ENCODE measurements at regions not wholly inside any gene's neighbourhood (a gene's known extent, or its start where the extent isn't known, plus 50 kb on each side); places are given as distances from the start of the nearest gene placed in this dataset.
"Not testable (repeated sequence)": the region's sequence is repeated elsewhere in the genome, so short reads cannot be mapped to it uniquely, and the experiment has no call there.

DNA sequence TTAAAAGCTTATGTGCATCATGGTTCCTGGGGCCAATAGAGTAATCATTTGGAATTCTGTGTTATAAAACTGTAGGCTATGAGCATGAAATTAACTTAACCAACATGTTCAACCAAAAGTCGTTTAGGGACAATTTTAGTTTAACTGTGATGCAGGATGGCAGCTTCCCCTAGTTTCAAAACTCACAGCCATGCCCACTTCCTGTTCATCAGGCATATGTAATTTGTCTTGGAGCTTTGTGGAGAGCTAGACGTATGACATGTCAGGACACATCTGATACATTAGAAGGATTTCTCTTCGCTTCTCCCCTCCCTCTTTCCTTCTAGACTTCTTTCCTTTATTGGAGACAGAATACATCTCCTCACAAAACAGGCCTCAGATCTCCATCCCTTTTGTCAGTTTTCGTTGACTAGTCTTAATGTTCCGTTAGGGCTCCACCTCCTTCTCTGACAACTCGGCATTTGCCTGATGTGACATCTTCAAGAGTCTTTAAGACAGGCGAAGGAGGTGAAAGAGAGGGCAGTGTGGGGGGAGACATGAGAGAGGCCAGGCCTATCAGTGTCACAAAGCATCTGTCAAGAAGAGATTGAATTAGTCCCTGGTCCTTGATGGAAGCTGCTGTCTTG is 176.0 kb downstream of the MSX2 start:
- DNase-seq: no peak

DNA sequence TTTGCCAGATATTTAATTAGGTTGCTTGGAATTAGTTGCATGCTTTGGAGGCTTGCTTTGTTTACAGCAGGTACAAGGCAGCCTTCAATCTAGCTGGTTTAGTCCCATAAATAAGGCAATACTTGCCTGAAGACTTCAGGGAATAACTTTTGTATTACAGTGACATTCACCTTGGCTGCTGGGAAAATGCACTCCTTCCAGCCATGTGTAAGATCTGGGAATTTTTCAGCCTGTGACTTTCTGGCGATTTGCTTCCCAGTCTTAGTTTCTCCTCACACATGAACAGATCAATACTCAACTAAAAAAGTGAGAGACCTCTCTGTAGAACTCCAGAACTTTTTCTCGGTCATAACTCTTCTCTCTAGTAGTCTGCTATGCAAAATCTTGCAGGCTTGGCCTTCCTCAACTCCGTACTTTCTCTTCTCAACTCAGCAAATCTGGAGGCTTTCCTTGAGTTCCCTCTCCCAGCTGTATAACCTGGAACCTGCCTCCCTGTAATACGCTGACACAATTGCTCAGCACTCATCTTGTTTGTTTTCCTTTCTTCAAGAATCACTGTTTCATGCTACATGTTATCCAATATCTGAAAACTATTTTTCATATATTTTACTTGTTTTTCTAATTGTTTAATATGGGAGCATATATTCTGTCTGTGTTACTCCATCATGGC is 173.0 kb downstream of the MSX2 start:
- no peak for DNase-seq

DNA sequence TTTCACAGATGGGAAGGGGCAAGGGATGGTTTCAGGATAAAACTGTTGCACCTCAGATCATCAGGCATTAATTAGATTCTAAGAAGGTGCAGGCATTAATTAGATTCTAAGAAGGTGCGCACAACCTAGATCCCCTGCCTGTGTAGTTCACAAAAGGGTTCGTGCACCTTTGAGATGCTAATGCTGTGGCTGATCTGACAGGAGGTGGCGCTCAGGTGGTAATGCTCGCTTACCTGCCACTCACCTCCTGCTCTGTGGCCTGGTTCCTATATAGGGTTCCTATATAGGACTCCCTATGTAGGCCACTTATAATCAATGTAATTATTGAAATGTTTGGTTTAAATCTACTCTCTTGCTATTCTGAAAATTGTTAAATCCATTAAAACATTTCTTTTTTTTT is 171.0 kb downstream of the MSX2 start:
- no peak for DNase-seq

DNA sequence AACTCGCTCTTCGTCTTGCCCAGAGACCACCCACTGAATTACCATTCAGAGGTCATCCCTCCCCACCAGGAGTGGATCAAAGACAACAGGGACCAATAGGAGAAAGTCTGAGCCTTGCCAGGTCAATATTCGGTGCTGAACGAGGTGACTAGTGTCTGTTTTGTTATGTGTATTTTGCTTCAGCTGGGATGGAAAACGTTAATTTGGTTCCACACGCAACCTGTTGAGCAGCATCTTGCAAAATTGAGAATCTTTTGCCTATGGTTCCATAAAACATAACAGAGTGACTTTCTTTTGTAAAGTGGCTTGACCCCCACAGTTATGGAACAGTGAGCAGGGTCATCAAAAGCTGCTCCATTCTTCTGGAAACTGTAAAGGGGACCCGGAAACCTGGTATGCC is 168.4 kb downstream of the MSX2 start:
- DNase-seq: no peak

DNA sequence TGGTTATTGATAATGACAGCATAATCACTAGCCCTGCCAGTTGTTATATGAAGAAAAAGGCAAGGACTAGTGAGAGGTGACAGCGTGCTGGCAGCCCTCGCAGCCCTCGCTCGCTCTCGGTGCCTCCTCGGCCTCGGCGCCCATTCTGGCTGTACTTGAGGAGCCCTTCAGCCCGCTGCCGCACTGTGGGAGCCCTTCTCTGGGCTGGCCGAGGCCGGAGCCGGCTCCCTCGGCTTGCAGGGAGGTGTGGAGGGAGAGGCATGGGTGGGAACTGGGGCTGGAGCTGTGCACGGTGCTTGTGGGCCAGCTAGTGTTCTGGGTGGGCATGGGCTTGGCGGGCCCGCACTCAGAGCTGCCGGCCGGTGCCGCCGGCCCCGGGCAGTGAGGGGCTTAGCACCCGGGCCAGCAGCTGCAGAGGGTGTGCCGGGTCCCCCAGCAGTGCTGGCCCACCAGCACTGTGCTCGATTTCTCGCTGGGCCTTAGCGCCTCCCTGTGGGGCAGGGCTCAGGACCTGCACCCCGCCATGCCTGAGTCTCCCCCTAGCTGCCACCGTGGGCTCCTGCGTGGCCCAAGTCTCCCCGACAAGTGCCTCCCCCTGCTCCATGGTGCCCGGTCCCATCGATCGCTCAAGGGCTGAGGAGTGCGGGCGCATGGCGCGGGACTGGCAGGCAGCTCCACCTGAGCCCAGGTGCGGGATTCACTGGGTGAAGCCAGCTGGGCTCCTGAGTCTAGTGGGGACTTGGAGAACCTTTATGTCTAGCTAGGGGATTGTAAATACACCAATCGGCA is 156.2 kb downstream of the MSX2 start:
- DNase-seq: not testable (repeated sequence)

DNA sequence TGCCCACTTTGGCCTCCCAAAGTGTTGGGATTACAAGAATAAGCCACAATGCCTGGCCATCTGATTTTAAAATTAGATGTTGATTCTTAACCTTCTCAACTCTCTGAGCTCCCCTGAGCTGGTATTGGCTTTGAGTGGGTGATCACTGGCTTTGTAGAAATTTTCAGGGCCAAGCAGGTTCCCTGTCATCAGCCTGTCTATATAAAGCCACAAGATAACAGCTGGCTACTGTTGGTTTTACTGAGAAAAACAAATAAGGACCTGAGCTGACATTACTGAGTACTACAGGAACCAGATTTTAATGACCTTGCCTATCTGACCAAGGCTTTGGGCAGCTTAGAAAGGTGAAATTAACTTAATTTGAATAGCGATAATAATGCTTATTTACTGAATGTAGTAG is 153.6 kb downstream of the MSX2 start:
- DNase-seq: no peak

DNA sequence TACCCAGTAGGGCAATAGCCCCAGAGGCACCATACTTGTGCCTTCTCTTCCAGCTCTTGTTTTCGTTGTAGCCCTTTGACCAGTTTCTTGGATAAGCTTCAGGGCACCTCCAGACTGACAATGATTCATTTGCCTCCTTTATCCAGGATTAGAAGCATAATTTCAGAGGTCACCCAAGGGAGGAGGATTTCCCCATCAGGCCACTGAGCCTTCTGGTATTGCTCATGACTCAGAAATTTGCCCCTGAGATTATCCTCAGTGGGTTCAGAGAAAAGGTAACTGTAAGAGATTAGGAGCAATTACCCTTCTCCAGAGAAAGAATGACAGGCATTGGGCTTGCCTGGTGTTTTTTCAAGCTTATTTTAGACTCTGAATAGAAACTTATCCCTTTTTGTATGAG is 147.9 kb downstream of the MSX2 start:
- DNase-seq: no peak

DNA sequence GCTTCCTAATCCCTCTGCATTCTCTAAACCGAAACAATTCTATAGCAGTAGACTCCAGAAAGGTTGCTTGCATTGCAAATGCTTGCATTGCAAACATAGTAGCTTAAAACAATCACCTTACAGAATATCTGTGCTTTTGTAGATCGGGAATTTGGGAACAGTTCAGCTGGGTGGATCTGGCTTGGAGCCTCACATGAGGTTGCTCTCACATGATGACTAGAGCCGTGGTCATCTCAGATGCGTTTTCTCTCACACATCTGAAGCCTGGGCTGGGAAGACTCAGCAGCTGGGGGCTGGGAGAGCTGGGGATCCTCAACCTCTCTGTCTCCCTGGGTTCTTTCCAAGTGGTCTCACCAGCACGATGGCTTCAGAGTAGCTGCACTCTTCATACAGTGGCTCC is 127.8 kb downstream of the MSX2 start:
- DNase-seq: no peak

DNA sequence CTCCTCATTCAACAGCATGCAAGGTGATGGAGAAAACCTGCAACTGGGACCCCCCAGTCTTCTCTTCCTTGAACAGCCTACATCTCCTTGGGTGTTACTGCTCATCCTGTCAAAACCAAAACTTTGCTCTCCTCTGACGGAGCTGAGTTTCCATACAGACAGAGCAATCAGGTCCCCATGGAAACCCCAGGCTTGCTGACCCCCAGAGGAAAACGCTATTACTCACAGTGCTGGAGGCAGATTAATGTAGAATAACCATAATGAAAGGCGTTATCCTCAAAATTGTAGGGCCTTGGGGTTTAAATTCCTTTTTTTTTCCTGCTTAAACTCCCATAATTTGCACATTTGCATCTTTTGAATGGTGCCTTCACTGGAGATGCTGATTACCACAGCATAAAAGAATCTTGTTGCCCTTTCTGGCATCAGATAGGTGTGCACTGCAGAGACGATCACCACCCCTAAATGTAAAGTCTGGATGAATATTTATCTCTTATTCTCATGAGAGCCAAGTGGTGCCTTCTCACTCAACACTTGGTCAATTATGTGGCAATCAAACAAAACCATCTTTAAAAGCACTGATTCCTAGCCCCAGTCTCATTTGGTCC is 126.3 kb downstream of the MSX2 start:
- DNase-seq: no peak

DNA sequence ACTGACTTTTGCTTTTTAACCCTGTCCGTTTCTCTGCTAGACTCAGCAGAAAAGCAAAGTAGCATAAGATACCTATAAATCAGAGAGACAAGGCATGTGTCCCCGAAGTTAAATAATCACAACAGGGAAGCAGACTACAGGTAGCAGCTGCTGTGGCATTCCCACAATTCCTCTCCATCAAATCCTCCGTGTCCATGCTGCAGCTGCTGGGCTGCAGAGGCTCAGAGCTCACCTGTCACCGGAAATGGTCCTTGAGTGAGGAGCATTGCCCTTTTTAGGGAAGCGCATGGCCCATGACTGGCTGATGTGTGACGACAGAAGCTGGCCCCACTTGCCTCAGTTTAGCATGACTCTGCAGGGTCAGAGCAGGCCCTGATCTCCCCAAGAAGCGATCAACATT is 125.0 kb downstream of the MSX2 start:
- no peak for DNase-seq

DNA sequence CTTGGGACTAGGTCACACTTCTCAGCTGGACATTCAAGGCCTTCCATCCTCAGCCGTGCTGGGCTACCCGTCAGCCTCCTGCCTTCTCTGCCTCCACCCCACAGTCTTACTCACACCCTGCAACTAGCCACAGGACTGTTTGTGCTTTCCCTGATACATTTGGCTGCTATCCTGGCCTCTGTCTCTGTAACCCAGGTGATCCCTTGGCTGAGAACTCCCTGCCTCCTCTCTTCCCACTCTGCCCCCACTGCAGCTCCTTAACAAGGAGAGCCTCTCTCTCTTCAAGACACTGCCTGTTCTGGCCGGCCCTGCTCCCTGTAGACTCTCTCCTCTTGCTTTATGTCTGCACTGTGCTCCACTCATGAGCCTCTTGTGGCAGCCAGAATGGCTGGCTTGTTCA is 120.6 kb downstream of the MSX2 start:
- no peak for DNase-seq

DNA sequence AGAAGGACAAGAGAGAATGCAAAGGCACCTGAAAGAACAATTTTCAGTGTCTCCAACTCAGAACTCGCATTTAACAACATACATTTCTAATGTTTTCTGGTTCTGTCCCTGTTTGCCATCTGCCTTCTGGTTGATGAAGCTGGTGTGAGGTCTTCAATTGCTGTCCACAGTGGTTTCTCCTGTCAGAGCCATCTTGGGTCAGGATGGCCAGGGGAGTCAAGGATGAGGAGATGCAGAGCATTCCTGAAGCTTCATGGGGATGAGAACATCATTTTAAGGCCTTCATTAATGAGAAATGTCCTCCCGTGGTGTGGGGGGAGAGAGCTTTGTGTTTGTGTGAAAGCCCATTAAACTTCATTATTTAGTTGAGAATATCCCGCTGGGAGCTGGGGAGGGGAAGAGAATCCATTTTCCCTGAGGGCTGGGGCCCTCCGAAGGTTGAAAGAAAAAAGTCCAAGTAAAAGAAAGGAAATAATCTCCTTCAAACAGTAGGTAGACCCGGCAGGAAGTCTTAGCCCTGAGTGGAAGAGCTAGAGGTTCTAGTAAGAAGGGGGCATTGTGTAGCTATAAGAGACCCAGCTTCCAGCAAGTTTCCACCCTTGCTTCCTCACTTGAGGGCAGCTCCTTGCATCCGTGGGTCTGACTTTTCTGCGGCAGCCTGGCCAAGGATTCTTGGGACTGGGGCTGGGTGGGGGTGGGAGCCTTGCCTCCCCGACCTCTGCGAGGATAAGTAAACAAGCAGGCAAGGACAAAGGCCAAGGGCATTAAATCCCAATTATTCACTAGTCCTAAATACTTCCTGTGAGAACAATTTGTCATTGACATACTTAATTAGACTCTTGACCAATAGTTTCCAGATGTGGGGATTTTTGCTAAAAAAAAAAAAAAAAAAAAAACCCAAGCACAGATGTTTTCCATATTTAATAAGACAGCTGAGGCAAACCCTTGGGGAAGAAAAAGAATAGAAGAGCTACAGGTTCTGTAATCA is 119.2 kb downstream of the MSX2 start:
- DNase-seq: no peak

DNA sequence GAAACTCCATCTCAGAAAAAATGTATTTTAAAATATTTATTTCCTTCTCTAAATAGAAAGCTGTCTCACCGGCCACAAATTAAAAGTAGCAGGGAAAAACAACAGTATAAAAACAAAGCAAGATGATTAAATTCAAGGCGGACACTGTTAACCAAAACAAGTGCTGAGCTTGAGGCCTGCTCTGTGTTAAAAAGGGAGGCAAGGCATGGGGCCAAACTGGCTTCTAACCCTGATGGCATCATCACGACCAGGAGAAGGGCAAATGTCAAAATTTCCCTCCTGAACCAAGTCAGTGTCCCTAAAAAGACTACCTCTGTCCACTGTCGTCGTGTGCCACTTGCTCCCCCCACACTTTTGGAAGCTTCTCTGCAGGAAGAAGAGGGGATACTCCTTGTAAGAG is 116.1 kb downstream of the MSX2 start:
- DNase-seq: no peak

DNA sequence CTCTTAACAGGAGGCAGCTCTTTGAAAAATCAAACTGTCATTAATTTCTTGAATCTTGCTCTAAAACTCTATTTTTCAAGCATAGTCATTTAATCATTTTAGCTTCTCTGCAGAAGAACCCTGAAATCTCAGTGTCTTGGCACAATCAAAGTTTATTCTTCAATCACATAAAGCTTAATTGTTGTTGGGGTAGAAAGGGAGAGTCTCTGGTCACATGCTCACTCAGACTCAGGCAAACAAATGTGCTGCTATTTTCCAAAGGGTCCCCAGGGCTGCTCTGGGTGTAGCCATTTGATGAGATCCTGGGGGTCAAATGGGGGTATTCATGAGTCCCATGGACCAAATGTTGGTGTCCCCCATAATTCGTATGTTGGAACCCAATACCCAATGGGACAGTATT is 114.8 kb downstream of the MSX2 start:
- DNase-seq: no peak

DNA sequence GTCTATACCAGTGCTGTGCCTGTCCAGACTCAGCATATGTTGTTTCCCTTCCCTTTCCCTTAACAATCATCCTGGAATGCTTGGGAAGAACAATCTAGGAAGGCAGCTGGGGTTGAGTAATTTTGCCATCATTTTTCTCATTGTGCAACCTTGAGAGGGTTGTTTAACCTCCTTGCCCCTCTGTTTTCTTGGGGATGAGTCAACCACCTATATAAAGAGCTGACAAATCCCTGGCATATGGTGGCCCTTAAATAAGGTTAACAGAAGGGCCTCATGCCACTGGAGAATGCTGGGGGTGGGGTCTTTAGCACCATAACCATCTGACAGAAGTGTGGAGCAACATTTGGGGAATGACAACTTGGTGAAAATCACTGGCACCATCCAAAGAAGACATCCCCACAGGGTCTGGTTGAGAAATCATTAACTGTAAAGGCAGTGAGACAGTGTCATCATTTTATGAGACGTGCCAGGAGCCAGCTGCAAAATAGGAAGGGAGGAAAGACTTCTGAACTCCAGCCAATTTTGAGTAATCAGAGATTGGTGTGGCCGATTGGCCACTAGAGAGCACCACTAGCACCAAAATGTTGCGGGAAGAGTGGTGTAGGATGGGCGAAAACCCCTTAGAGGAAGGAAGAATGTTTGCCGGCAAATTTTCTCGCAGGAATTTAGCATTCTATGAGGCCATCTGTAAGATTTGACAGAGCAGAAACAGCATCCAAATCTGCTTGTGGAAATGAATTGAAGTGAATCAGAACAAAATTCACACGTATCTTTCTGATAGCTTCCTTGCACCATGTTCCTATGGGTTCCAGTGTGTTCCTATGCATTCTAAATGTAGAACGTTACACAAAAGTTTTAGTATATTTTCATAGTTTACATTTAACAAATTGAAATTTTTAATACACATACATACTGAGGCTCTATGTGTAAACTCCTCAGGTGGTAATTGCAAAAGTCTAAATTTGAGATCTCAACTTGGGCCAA is 113.8 kb downstream of the MSX2 start:
- peak in 1 of 2 experiments; percentile 3 for DNase-seq

DNA sequence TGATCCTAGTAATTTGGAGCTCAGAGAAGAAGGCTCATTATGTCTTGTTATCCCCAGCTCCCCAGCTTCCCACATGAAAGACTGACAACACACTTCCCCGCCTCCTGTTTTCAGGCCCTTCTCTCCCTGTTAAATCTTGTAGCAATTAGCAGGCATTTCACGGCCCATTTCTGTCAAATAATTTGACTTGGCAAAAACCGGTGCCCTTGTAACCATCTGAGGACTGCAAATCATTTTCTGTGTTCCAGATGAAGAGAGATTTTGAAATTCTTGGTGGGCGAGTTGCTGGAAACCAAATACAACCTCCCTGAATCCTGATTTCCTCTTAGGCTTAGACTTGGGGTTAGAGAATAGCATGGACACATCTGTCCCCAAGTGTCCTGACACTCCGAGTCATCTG is 109.7 kb downstream of the MSX2 start:
- no peak for DNase-seq

DNA sequence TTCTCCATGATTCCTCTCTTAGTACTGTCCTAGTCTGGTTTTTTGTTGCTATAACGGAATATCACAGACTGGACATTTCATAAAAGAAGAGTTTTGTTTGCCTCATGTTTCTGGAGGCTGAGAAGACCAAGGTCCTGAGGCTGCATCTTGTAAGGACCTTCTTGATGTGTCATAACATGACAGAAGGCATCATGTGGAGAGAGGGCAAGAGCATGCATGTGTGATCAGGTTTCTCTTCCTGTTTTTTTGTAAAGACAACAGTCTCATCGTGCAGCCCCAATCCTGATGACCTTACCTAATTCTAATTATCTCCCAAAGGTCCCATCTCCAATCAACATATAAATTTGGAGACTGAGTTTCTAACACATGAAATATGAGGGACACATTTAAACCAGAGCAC is 108.4 kb downstream of the MSX2 start:
- no peak for DNase-seq

DNA sequence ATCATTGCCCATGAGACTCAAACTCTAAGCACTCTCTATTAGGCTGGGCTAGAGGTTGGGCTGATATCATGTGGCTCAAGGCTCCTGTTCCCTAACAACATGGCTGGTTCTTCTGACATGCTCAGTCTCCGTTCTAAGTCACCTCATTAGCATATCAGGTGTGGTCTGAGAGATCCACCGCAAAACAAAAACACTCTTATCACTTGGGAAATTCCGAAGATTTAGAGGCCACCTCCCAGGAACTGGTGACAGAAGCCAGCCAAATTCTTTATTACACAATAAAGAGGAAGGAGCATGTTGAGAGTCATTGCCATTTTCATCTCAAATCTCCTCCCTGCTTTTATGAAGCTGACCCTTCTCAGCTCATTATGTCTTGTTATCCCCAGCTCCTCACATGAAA is 107.6 kb downstream of the MSX2 start:
- no peak for DNase-seq

DNA sequence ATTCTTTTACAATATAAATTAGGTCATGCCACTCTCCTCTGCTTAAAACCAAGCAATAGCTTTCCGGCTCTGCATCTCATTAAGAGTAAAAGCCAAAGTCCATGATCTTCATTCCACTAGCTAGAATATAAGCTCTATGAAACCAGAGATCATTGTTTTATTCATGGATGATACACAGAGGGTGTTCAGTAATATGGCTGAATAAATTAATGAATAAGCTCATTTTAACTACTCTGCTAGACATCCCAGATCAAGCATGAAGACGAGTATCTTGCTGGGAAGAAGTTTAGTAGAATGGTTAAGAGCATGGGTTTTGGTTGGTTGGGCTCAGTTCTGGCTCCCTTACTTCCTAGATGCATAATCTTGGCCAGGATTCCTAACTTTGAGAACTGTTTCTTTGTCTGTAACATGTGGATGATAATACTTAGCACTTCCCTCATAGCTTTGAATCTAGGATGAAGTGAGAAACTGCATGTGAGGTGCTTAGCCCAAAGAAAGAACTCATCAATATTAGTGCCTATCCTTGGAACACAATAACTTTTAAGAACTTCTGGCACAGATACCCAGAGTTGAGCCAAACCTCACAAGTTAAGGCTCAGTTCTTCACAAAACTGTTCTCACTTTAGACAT is 106.8 kb downstream of the MSX2 start:
- DNase-seq: no peak

DNA sequence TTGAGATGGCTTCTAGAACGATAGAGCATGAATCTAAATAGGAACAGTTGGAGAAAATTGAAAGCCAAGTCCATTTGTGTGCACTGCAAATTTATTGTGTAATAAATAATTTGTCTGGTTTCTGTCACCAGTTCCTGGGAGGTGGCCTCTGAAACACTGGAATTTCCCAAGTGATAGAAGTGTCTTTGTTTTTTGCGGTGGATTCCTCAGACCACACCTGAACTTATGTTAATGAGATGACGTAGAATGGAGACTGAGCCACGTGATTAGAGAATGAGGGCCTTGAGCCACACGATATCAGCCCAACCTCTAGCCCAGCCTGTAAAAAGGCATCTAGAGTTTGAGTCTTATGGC is 105.1 kb downstream of the MSX2 start:
- no peak for DNase-seq
